ELR (cell line): ENCODE measurements at regions not wholly inside any gene's neighbourhood (a gene's known extent, or its start where the extent isn't known, plus 50 kb on each side); places are given as distances from the start of the nearest gene placed in this dataset.
A peak's percentile ranks its signal among the peaks of the same experiment; 100 is the strongest.

Source experiments
- DNase-seq: peaks from one replicate; pipeline ENCODE4 v3.0.0-alpha.2; 2015; ENCODE audit warnings: low read depth

DNA sequence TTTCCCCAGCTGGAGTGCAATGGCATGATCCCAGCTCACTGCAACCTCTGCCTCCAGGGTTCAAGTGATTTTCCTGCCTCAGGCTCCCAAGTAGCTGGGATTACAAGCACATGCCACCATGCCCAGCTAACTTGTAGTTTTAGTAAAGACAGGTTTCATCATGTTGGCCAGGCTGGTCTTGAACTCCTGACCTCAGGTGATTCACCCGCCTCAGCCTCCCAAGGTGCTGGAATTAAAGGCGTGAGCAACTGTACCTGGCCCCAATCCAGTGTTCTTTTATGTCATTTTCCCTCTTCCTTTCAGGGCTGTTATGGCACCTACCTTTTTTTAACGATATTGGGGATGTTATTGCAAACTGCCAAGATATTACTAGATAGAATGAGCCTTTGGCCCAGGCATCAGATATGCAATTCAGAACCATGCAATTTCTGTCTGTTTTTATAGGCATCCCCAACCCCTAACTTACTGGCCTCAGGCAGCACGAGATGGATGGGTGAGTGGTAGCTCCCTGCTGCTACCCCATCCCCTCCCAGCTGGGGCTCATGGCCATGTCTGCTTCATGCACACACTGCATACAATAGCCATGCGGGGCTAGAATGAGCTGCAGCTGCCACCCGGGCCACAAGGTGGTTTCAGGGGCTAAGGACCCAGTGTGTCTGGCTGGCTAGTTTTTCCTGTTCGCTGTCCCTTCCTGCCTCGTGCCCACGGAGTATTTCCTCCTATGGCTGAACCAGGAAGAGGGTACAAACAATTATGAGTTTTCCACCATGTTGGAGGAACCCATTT lies 1080.1 kb upstream of the SORCS1 start:
- DNase-seq: no peak

DNA sequence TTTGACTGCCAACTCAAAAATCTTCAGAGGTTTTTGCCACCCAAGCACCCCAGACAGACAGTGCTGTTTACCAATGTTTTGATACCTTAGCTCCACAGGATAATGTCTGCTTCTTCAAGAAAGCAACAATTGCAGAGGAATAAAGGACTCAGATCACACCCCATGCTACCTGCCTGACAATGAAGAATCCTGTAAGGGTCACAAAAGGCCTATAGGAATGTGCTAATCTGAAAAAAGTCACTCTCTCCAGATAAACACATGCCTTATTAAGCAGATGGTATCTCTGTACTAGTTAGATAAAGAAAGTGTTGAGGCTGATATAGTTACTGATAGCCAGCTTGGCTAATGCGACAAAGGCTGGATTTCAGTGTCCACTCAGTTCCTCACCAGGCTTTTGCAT lies 1076.7 kb upstream of the SORCS1 start:
- no peak for DNase-seq

DNA sequence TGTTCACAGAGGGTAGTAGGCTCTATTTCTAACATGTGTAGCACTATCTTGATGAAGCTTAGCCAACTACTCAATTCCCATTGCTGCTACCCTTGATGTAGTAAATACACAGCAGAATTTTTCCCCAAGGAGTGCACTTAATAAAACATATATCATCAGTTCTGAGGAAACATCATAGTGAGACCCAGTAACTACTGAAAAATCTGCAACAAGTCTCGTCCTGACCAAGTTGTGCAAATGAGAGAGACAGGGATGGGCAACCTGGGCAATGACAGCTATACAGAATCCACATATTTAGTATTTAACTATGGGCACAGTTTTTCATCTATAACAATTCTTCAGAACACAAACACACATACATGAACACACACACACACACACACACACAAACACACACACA lies 1073.8 kb upstream of the SORCS1 start:
- no peak for DNase-seq

GRCh38 chr10:108230478-108231170 lies 1066.1 kb upstream of the SORCS1 start:
- DNase-seq: peak; percentile 11

GRCh38 chr10:108208732-108209131 lies 1044.2 kb upstream of the SORCS1 start:
- no peak for DNase-seq

- no peak for DNase-seq
Observed at GRCh38 chr10:108208038-108208437, 1043.5 kb upstream of the SORCS1 start.

GRCh38 chr10:108204528-108205305 lies 1040.2 kb upstream of the SORCS1 start:
- DNase-seq: peak; percentile 65

DNA sequence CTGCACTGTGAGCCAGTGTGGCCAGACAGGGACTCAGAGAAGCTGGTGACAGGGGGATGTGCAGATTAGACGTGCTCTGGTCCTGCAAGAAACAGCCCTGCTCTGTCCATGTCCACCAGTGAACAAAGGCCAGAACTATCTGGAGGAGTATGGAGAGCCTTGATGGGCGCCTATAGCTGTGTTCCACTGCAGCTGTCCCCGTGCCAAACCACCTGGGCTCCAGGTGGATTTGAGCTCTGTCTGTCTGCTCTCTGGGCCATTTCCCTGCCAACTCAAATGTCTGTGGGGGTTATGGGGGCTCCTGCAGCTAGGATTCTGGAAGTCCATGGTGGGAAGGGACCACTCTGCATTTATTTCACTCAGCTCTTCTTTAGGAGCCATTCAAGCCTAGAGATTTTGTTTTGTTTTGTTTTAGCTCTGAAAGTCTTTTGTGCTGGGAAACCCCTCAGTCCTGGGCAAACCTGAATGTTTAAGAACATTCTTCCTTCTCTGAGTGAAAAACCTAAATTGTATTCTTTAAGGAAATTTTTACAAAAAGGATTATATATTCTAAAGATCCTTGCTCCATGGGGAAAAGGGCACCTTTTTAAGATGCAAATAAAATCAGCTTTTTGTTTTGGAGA lies 1039.5 kb upstream of the SORCS1 start:
- no peak for DNase-seq

DNA sequence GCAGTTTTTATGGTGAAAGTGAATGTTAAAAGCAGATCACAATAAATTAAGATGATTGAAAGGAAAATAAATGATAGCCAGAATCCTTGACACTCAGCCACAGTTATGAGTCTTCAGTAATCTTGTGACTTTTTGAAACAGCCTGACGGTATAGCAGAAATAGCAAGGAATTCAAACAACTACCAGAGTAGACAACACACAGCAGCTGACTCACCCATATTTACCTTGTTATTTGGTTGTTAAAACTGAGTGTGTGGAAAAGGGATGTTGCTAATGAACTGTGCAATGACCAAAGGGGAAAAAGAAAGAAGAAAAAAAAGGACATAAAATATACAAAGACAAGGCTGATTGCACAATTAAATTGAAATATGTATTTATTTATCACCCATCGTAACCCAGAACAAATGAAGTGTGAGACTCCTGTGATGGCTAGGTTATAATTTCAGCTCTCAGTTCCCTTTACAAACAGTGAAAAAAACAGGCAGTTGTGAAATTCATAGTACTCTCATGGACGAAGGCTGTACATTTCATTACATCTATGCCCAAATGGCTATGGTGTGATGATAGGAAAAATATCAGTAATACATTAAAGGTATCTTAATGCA lies 1023.0 kb upstream of the SORCS1 start:
- peak; percentile 24 for DNase-seq

GRCh38 chr10:108184114-108184513 lies 1019.6 kb upstream of the SORCS1 start:
- DNase-seq: no peak

- DNase-seq: peak; percentile 41
Observed at GRCh38 chr10:108180878-108181277, 1016.4 kb upstream of the SORCS1 start.

GRCh38 chr10:108169846-108170245 lies 1005.3 kb upstream of the SORCS1 start:
- DNase-seq: no peak

GRCh38 chr10:108167766-108168165 lies 1003.3 kb upstream of the SORCS1 start:
- DNase-seq: no peak

- peak; percentile 53 for DNase-seq
Observed at GRCh38 chr10:108166401-108166800, 1001.9 kb upstream of the SORCS1 start.

DNA sequence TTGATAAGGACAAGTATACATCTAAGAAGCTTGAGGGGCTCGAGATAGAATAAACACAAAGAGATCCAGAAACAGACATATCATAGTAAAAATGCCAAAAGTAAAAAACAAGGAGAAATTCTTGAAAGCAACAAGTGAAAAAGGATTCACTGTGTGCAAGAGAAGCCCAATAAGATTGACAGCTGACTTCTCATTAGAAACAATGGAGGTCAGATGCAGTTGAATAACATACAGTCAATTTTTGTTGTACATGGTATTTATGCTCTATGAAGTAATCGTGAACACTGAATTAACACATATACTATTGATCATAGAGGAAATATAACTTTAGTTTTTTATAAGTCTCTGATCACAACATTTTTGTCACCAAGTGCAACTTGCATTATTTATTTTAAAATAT lies 982.8 kb upstream of the SORCS1 start:
- DNase-seq: no peak

DNA sequence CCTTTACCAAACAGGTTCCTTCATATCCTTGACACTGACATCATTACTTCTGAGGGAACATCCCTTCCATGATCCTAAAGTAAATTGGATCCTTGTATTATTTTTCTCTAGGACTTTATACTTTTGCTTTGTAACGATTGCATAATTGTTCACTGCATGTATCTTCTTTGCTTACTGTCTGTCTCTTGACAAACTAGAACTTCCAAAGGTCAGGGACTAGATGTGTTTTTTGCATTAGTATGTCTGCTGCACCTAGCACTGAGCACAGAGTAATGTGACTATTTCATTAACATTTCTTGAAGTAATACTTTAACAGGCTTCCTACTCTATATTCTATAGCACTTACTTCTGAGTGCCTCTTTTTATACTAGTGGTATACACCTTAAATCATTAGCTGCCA lies 976.6 kb upstream of the SORCS1 start:
- DNase-seq: no peak

DNA sequence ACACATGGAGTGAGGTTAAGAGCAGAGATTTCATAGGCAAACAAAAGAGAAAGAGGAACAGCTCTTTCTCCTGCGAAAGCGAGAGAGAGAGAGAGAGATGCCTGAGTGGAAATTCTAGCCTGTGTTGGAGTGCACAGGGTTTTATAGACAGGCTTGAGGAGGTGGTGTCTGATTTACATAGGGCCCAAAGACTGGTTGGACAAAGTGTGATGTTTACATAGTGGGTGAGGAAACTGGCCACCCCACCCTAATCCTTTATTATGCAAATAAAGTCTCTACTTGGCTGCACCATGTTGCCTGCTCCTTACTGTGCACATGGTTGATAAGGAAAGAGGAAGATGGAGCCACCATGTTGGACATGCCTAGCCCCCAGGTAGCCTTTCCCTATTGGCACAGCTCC lies 967.8 kb upstream of the SORCS1 start:
- no peak for DNase-seq

DNA sequence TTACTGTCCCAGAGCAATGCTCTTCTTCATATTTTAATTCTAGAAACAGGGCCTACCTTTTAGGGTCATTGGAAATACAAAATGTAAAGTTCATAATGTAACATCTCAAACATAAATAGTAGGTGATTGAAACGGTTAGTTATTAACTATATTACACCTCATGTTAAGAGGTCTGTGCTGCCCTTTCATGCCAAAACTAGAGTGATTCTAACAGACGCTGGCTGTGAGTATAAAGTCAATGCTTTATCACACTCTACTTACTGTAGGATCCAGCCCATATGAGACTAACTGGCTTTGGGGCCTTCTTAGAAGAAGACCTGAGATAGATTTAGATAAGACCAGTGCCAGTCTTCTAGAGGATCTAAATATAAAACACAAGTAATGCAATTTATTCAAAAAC lies 966.1 kb upstream of the SORCS1 start:
- no peak for DNase-seq

GRCh38 chr10:108112218-108112617 lies 947.7 kb upstream of the SORCS1 start:
- peak; percentile 41 for DNase-seq

DNA sequence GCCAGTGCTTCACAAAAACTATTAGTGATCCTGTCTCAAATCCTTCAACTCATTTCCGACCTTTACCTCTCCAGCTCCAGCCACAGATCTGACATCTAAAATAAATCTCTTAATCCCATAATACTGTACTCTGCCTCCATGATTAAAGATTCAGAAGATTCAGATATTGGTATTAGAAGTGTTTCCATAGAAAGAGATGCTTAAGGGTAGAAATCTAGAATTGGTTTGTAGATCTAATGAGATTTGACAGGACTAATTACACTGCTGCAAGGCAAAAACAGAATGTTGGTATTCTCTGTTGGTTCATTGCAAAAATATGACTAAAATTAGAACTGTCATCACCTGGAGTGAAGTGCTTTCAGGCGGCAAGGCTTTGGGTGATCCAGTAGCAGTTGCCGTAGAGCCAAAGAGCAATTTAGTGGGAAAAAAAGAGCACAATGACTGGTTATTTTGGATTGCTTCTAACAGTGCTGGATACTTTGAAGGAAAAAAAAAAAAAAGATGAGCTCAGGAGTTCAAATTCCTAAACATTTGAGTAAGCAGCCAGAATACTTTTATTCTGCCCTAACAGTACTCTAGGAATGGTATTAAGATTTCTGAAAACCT lies 940.1 kb upstream of the SORCS1 start:
- no peak for DNase-seq

GRCh38 chr10:108097258-108097657 lies 932.8 kb upstream of the SORCS1 start:
- DNase-seq: no peak
